HG03520 (cell line): ENCODE measurements at regions not wholly inside any gene's neighbourhood (a gene's known extent, or its start where the extent isn't known, plus 50 kb on each side); places are given as distances from the start of the nearest gene placed in this dataset.

Experiments
- ATAC-seq: cut with Tn5 transposase; IDR thresholded peaks from one replicate; pipeline ENCODE4 v1.9.1; 2021; ENCODE audit warnings: mild to moderate bottlenecking, moderate library complexity; ENCODE audit not compliant: unreplicated experiment

DNA sequence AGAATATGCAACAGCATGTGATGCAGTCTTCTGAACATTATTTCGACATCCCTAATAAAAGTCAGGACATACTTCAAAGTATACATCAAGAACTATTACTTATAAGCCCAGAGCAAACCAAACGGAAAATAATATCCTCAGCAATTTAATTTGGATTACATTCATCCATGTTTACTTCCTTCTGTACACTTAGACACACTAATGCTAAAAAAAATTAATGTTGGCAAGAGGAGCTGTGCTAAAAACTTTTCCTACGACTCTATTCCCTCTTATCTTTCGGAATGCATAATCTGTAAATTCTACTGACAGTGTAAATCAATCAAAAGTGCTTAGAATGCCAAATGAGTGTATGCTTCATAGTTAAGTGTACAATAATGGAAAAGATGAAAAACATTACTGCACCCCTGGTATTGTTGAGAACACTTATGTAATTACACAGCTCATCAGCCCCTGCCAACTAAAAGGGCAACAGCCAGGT, 301.2 kb upstream of the HSF2 start:
- no peak for ATAC-seq

DNA sequence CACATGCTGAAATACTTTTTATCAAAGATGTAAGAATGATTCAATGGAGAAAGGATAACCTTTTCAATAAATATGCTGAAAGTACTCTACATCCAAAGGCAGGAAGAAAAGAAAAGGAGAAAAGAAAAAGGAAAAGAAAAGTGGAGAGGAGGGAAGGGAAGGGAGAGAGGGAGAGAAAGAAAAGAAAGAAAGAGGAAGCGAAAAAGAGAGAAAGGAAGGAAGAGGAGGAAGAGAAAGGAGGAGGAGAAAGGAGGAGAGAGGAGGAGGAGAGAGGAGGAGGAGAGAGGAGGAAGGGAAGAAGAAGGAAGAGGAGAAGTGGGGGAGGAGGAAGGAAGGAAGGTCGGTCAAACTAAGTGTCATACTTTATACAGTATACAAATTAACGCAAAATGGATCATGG, 297.4 kb upstream of the HSF2 start:
- no peak for ATAC-seq

DNA sequence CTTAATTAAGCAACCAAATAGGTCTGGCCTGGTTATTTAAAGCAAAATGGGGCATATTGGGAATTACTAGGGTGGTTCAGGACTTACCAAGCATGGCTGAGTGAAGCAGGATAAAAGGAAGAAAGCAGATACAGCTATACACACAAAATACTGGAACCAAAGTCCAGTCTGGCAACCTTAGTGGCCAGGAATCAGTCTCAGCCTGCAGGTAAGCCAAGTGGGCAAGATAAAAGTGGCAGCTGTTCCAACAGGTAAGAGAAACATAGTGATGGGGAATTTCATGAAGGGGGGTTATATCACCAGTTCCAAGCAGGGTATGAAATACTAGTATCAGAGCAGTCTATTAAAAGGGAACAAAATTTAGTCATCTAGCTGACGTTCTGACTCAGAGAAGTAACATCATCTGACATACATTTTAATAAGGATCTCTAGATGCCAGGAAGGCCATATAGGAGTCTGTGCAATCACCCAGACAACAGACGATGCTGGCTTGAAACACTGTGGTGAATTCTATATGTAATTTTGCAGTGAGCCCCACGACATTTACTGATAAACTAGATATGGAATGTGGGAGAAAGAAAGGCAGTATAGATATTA, 292.1 kb upstream of the HSF2 start:
- ATAC-seq, result no peak

DNA sequence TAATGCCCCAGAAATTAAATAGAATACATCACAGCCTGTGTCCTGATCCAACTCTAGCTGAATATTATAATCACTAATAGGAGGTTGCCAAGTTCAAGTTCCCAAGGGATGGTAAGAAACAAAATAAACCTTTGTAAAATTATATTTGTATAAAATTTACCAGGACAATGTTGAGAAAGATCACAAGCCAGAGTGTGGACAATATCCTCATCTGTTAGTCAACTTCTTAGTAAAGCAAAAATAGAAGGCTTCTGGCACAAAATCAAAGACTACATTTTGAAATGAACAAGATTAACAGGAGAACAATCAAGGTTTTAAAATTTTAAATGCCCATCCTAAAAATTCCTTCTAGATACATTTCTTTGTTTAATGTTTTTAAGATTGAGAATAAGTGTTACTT, 290.4 kb upstream of the HSF2 start:
- ATAC-seq, result no peak

DNA sequence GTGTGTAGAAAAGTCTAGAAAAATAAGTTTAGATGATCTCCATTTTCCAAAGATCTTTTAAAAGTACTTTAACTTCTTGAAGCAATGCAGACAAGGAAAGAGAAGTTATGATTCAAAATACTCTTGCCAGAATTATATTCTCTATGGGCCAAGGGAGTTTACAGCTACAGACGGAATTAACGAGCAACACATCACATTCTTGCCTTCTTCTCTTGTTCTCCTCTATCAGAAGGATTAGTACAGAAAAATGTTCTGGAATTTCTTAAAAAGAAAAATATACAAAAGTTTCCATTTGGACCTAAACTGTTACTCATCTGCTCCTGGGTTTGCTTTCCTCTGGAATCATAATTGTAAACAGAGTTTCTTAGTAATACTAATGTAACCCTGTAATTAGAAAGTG, 284.7 kb upstream of the HSF2 start:
- no peak for ATAC-seq

DNA sequence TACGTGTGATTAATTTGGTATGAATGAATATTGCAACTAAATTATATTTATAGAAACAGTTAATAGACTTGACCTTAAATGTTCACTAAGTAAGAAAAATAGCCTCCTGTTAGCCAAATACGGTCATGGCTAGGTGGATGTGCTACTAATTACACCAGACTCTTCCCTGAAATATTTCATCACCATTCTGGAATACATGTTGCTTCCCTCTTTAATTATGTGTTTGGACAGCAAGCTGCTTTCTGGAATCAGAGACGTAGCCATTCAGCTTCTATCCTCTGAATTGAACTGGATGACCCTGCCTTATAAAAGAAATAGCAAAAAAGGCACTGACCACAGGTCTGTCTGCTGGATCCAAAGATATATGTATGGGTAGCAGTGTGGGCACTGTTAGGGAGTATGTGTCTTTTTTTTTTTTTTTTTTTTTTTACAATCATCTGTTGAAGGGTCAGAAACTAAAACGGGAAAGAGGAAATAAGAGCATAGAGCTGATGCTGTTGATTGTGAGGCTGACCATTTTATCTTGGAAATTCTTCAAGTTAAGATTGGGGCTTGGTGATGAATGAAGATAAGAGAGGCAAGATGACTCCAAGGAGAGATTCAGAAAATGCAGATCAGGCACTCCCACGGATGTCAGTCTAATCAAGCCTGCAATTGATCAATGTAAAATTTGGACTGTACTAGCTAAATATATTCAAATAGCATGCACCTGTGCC, 283.2 kb upstream of the HSF2 start:
- ATAC-seq, result no peak

DNA sequence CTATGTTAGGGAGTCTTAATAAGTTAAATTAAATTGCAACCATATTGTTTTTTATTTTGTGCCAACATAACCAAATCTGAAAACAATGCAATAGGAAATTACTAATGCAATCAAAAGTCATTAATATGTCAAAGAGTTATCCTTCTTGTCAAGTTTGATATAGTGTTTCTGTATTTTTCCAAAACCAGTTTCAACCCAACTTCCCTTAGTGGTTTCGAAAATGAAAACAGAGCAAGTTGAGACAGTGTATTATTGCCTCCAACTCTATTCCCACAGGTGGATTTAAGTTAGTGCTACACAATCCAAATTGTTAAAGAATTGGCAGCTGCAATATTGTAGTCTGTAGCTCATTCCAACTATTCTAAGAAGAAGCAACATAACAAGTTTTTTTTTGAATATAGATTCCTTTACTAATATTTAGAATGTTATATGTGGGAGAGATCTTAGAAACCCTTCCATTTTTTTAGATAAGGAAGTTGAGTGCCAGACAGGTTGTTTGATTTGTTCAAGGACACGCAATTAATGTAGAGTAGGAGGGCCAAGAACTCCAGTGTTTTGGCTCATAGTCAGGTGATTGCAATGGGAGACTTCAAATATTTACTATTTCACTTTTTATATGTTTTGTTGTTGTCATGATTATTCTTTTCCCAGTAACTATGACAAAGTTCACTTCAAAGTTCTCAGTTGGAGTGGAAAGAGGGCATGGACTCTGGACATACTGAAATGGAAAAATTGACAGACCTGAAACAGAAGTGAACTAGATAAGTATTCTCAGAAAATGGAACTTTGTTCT, 282.4 kb upstream of the HSF2 start:
- no peak for ATAC-seq

DNA sequence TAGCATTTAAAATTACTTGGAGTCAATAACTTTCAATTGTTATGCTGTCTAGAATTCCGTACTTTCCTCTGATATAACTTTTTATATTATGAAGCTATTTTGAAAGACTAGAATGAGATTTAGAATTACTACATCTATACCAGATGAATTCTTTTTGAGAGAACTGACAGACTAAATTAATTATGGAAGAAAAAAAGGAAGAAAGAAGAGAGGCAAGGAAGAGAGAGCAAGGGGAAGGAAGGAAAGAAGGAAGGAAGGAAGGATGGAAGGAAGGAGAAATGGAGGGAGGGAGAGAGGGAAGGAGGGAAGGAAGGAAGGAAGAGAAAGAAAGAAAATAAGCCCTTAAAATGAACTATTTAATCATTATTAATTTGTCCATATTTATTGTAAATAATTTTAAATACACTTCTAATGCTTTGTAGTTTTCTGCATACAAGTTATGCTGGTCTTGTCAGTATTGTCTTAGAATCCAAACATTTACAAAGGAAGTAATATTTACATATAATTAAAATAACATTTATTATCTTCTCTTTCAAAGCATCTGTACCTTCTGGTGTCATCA, 280.4 kb upstream of the HSF2 start:
- no peak for ATAC-seq

DNA sequence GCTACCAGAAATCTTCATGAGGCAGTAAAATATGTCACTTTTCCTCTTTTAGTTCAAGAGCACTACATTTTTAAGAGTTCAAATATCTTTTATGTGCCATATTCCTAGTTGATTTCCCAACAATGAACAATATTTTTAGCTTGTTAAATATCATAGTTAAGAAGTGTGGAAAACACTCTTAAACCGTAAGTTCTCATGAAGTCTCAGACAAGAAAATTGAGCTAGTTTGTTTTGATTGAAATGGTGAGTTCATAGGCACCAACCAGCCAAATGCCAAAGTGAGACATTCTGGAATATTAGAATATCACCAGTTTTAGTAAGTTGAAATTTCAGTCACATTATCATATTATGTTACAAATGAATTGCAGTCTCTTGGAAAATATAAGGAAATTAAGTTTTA, 277.2 kb upstream of the HSF2 start:
- ATAC-seq, result no peak

DNA sequence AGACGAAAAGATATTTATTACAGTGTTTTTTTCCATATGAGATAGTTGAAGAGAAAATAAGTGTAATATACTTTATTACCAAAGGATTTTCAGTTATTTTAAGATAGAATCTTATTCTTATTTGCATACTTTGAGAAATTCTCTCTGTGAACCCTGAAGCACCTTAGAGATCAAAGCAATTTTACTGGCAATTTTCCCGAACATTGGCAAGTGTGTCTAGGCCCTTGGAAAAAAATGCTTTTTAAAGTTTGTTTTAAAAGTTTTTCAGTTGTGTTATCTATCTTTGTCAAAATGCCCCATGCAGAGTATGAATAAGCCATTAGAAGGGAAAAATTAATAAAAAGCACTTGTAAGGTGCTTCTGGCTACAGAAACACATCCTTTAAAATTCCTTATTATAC, 276.8 kb upstream of the HSF2 start:
- no peak for ATAC-seq

DNA sequence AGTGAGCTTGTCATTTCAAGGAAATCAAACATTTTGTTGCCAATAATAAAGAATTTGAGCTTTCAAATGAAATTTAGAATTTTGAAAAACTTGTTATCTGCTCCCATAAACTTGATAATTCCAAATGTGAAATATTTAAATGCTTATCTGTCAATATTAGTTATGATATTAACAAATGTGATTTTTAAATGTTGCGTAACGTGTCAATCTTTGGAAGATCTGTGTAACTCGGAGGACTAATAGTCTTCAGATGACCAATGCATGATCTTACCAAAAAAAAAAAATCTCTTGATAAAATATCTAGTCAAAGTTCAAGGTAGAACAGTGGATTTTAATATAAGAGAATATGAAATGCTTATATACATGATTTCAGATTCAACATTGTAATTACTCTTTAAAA, 274.5 kb upstream of the HSF2 start:
- ATAC-seq, result no peak

DNA sequence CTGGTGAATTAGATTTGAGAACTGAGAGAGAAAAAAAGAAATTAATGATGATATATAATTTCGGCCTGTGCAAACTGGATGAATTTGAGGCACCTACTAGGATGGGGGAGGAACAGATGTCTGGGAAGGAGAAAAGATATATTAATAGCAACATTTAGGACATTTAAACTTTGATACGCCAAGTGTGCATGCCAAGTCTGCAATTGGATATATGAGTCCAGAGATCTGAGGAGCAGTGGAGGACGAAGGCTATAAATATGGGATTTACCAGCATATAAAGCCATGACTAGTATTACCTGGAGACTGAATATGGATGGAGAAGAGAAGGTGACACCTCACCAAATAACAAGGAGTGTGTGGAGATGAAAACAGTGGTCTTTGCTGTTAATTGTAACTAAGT, 272.6 kb upstream of the HSF2 start:
- ATAC-seq, result no peak

DNA sequence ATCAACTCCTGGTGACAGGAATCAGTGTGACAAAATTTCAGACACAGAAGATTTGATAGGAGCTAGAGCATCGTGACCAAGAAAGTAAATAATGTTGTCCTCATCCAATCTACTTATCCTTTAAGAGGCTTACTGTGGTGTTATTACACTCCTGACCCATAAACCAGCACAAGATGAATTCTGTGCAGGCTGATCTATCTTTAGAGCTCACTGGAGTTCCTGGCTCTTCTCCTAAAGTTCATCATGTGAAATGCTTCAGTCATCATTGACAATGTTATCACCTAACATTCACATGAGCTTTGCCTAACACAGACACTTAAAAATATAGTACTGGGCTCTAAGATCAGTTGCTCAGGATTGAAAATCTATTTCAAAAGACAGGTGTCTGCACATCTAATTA, 271.0 kb upstream of the HSF2 start:
- no peak for ATAC-seq

DNA sequence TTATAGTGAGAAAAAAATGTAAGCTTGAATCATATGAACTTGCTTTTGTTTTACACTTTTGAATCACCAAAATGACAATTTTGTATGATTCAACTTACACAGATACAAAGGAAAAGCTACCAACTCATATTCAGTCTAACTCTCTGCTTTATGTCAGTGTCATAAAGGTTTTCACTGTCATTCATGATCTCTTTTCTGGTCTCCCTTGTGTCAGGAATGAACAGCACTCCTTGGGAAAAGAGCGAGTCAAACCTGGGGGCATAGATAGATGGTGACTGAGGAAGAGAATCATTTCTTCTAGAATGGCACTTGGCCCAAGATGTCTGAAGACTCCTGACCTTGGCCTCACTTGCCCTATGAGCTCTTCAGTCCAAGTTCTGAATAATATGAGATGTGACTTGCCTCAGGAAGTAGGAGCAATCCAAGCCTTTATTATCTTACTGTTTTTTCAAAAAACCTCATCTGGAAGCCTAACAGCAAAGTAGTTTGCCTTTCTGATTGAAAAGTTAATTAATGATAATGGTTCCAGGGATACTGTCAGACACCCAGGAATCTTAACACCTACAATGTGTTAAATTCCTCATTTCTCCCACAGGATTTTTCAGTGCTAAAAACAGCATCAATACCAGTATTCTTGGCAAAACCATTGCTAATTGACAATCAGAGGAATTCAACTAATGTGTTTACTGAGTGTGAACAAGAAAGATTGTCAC, 270.0 kb upstream of the HSF2 start:
- ATAC-seq, result no peak

DNA sequence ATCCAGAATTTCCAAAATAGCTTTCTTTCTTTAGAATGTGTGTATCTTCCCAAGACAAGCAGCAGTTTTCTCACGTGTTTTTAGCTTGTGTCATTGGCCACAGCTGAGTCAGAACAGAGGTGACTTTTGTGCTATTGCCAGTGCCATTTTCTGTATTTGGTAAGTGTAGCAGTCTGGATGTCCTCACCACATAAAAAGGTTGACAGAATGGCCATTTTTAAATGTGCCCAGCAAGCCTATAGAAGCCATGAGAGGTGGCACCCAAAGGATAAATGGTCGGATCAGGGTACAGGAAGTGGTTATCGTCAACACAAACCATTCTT, 269.5 kb upstream of the HSF2 start:
- no peak for ATAC-seq

DNA sequence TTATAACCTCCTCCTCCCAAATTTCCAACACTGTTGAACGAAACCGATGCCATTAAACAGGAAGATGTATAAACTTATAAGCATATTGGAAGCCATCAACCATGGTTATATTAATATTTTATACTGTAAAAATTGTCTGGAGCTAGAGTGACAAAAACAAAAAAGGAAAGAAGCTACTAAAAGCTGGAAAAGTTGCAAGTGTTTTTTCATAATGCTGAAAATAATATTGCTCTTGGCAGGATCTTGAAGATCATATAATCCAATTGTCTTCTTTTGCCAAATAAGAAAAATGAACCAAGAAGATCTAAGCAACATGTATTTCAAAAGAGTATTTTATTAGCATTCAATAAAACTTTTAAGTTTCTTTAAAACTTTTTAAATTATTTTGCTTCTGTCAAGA, 268.9 kb upstream of the HSF2 start:
- ATAC-seq, result no peak

DNA sequence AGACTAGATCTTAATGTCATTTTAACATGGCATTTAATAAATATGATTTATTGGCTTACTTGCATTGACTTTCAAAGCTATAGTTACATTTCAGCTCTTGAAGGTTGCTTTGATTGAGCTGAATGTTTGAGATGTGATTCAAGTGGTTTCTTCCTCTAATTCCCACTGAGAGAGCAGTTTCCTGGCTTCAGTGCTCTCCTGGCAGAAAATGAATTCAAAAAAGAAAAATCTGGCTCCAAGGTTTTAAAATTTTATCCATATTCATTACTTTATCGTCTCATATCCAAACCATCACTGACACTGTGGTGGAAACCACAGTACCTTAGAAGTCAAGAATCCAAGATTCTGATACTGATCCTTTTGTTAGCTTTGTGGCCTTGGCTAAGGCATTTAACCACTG, 263.1 kb upstream of the HSF2 start:
- no peak for ATAC-seq

DNA sequence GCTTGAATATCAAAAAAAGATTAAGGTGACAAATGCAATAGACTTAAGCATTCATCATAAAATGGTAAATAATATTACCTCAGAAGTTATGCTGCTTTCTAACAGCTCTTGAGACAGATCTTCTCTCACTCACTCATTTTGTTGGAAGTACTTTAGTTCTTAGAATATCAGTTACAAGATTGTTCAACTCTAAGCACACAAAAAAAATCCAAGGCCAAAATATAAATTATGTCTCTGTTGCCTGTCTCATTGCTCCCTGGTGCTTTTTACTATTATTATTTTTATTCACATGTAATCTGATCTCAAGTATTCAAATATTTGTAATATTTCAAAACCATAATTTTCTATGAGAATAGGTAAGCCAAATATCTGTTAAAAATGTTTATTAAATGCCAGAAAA, 259.4 kb upstream of the HSF2 start:
- no peak for ATAC-seq

DNA sequence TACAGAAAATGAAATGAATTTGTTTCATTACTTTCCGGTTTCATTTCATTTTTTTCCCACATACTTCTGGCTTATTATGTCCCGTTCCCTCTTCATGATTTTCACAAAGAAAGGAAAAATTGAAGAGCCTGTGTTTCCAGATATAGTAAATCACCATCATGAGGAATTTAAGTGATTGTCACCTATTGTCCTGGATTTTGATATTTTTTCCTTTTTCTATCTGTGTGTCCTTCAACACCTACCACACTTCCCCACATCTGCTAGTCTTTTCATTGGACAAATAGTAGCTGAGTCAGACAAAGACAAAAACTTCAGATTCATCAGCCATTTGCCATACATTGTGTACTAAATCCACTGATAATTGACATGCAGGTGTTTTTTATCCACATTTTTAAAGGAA, 258.2 kb upstream of the HSF2 start:
- ATAC-seq, result no peak

DNA sequence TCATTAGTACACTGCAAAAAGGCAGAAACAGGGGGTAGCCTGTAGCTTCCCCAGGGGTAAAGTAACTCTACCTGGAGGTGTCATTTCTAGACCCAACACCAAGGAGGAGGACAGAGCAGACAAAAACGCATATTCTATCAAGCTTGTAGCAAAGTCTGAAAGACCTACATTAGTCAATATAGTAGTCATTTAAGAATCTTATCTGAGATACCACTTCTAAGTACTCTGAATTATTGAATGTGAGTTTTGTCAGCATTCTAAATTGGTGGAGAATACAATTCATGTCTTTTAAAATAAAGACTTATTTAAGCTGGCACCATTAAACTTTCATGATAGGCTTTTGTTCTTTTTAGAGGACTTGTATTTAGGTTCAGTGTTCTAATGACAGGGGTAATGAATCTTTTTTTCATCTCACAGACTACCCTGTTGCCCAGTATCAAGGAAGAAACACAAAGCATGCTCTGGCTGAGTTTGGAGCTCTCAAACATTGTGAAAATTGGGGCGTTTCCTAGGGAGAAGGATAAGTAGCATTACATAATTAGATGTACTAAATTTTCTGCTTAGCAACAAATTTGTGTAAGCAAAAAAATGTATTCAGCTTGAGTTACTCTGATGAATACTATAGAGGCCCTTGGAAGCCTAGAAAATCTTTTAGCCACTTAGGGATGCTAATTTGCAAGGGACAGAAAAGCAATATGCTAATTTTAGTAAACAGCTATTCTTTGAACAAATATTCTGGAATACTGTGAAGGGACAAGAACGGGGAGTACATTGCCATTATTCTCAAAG, 255.4 kb upstream of the HSF2 start:
- no peak for ATAC-seq

DNA sequence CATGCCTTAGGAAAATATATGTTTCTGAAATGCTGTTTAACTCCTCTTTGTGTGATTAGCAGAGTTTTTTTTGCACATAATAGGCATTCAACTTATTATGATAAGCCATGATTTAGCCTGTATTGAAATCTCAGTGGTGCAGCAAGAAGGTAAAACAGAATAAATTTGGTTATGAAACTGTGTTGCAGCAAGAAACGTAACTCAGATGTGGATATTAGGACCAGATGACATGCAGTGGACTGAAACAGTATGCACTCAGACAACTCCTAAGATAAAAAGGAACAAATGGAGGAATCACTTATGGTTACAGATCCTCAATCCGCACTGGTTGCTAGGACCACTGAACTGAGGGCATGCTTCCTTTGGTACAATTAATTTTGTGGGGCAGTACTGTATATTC, 254.2 kb upstream of the HSF2 start:
- ATAC-seq, result no peak
